IPS-20b (cell line): ENCODE measurements at regions not wholly inside any gene's neighbourhood (a gene's known extent, or its start where the extent isn't known, plus 50 kb on each side); places are given as distances from the start of the nearest gene placed in this dataset.
"Not testable (repeated sequence)": the region's sequence is repeated elsewhere in the genome, so short reads cannot be mapped to it uniquely, and the experiment has no call there.

Experiments used
- H3K27ac ChIP-seq: one replicate; pipeline ENCODE4 v1.5.1; 2013; ENCODE audit warnings: low read length
- H3K27me3 ChIP-seq: 2 replicates; pipeline ENCODE4 v1.6.1; 2013; ENCODE audit warnings: mild to moderate bottlenecking, low read length, inconsistent platforms; ENCODE audit not compliant: insufficient read depth
- H3K36me3 ChIP-seq: 2 replicates; pipeline ENCODE4 v1.6.1; 2013; ENCODE audit warnings: low read depth, mild to moderate bottlenecking, inconsistent platforms, low read length, moderate library complexity; ENCODE audit not compliant: insufficient read depth
- H3K4me1 ChIP-seq: 2 replicates; pipeline ENCODE4 v1.6.1; 2013; ENCODE audit warnings: mild to moderate bottlenecking, control low read depth, inconsistent platforms, low read length, moderate library complexity; ENCODE audit not compliant: insufficient read depth
- H3K4me3 ChIP-seq: 2 replicates; pipeline ENCODE4 v1.5.1; 2013; ENCODE audit warnings: mild to moderate bottlenecking, low read length, inconsistent platforms
- H3K9ac ChIP-seq: 2 replicates; pipeline ENCODE4 v1.6.1; 2013; ENCODE audit warnings: low read depth, mild to moderate bottlenecking, inconsistent platforms, low read length, moderate library complexity
- H3K9me3 ChIP-seq: 2 replicates; pipeline ENCODE4 v1.6.1; 2013; ENCODE audit warnings: mild to moderate bottlenecking, low read depth, low read length, inconsistent platforms; ENCODE audit not compliant: insufficient read depth

GRCh38 chr3:13185737-13186434 is 112.7 kb upstream of the IQSEC1 start:
- Histone ChIP-seq H3K27me3 (no peaks in the 10 kb centered on the region), H3K9ac (no peak overlapping the region), H3K27ac (no peak overlapping the region), H3K4me1 (no peaks in the 10 kb centered on the region), H3K4me3 (no peak overlapping the region), H3K36me3 (no peaks in the 10 kb centered on the region), H3K9me3 (no peaks in the 10 kb centered on the region)

GRCh38 chr3:13179582-13180210 is 106.5 kb upstream of the IQSEC1 start:
- H3K36me3 ChIP-seq, H3K27me3 ChIP-seq, H3K9ac ChIP-seq, H3K27ac ChIP-seq, H3K9me3 ChIP-seq, H3K4me1 ChIP-seq, H3K4me3 ChIP-seq: not testable (repeated sequence)

- Histone ChIP-seq H3K4me3 (no peak overlapping the region), H3K36me3 (no peaks in the 10 kb centered on the region), H3K27me3 (no peaks in the 10 kb centered on the region), H3K4me1 (no peaks in the 10 kb centered on the region), H3K9me3 (0 out of 2 replicates have a peak, but pooled peaks cover 6% of the 10 kb centered on the region), H3K9ac (no peak overlapping the region), H3K27ac (no peak overlapping the region)
Observed at GRCh38 chr3:13179181-13179580, 106.0 kb upstream of the IQSEC1 start.

- no peaks in the 10 kb centered on the region for H3K4me1 ChIP-seq
- H3K27ac ChIP-seq, result no peak overlapping the region
- H3K27me3 ChIP-seq, result no peaks in the 10 kb centered on the region
- no peak overlapping the region for H3K9ac ChIP-seq
- H3K4me3 ChIP-seq, result no peak overlapping the region
- H3K9me3 ChIP-seq, result 0 out of 2 replicates have a peak, but pooled peaks cover 6% of the 10 kb centered on the region
- no peaks in the 10 kb centered on the region for H3K36me3 ChIP-seq
Observed at GRCh38 chr3:13178107-13178506, 104.9 kb upstream of the IQSEC1 start.

DNA sequence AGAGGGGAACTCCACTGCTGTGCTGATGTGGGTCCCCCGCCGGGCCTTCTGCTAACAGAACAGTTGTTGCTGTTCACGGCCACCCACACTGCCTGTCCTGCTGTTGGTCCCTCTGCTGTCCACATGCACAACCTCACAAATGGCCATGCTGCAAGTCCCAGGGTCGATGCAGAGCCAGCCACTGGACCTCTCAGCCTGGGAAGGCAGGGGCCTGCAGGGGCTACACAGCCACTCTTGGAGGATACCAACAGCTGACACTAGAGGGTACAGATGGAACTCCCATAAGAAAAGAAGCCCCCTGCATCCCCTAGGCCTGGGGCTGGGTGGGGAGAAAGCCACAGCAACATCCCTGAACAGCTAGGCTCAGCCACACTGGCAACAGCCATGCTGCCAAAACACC is 104.4 kb upstream of the IQSEC1 start:
- H3K27me3 ChIP-seq, result no peaks in the 10 kb centered on the region
- H3K4me1 ChIP-seq, result no peaks in the 10 kb centered on the region
- H3K9me3 ChIP-seq, result 0 out of 2 replicates have a peak, but pooled peaks cover 6% of the 10 kb centered on the region
- no peak overlapping the region for H3K27ac ChIP-seq
- no peaks in the 10 kb centered on the region for H3K36me3 ChIP-seq
- H3K4me3 ChIP-seq, result no peak overlapping the region
- no peak overlapping the region for H3K9ac ChIP-seq

DNA sequence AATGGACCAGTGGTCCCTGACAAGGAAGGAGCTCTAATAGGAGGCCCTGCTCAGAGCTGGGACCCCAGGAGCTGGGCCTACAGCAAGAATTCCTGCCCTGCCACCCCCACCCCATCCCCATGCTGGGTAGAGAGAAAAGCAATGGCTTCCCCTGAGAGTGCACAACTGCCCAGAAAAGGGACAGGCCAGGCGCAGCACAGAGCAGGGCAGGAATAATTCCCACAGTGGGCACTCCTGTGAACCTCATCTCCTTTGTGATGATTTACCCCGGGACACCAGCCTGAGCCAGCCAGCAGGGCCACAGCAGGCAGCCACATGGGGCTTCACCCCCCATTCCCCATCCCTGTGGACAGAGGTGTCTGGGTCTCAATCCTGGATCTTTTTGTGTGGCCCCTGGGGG is 104.0 kb upstream of the IQSEC1 start:
- no peaks in the 10 kb centered on the region for H3K4me1 ChIP-seq
- H3K27me3 ChIP-seq, result no peaks in the 10 kb centered on the region
- no peaks in the 10 kb centered on the region for H3K36me3 ChIP-seq
- no peak overlapping the region for H3K27ac ChIP-seq
- H3K9me3 ChIP-seq, result 0 out of 2 replicates have a peak, but pooled peaks cover 6% of the 10 kb centered on the region
- no peak overlapping the region for H3K4me3 ChIP-seq
- H3K9ac ChIP-seq, result no peak overlapping the region

DNA sequence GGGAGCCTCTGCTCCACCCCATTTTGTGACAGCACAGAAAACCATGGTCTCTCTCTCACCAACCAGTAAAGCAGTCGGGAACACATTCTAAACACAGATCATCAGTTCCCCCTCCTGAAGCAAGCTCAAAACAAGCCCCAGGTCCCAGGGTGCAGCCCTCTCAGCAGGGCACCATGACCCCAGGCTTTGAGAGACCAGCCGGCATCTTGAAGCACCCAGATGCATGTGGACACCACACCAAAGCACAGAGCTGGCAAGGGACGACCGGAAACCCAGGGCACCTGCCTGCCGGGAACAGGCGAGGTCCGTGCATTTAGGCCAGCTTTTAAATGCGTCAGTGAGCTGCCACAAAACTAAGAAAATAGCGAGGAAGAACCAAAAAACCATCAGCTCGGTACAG is 103.2 kb upstream of the IQSEC1 start:
- no peaks in the 10 kb centered on the region for H3K27me3 ChIP-seq
- H3K36me3 ChIP-seq, result no peaks in the 10 kb centered on the region
- no peak overlapping the region for H3K4me3 ChIP-seq
- 0 out of 2 replicates have a peak, but pooled peaks cover 6% of the 10 kb centered on the region for H3K9me3 ChIP-seq
- H3K4me1 ChIP-seq, result no peaks in the 10 kb centered on the region
- no peak overlapping the region for H3K27ac ChIP-seq
- H3K9ac ChIP-seq, result no peak overlapping the region

DNA sequence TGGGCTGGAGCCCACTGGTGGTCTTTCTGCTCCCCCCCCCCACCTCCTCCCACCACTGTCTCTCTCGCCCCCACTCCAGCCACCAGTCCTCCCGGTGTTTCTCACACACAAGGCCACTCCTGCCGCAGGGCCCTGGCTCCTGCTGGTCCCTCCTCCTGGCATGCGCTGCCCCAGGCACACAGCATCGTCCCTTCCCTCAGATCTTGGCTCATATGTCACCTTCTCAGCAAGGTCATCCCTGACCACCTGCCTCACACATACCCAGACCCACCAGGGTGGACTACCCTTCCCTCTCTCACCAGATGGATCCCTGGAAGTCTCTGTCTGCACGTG is 101.5 kb upstream of the IQSEC1 start:
- H3K36me3 ChIP-seq, result no peaks in the 10 kb centered on the region
- no peaks in the 10 kb centered on the region for H3K4me1 ChIP-seq
- no peak overlapping the region for H3K4me3 ChIP-seq
- no peak overlapping the region for H3K9ac ChIP-seq
- peaks cover 15% of the 10 kb centered on the region; the same call in 1 of the 2 replicates for H3K9me3 ChIP-seq
- no peaks in the 10 kb centered on the region for H3K27me3 ChIP-seq
- H3K27ac ChIP-seq, result no peak overlapping the region

GRCh38 chr3:13174011-13174802 is 101.0 kb upstream of the IQSEC1 start:
- H3K27me3 ChIP-seq, result no peaks in the 10 kb centered on the region
- no peak overlapping the region for H3K9ac ChIP-seq
- H3K4me3 ChIP-seq, result no peak overlapping the region

GRCh38 chr3:13173186-13173585 is 100.0 kb upstream of the IQSEC1 start:
- Histone ChIP-seq H3K4me3 (no peak overlapping the region), H3K9me3 (peaks cover 11% of the 10 kb centered on the region), H3K27ac (no peak overlapping the region), H3K36me3 (no peaks in the 10 kb centered on the region), H3K27me3 (no peaks in the 10 kb centered on the region), H3K4me1 (no peaks in the 10 kb centered on the region), H3K9ac (no peak overlapping the region)

More at GRCh38 chr3:13174011-13174802, 101.0 kb upstream of the IQSEC1 start:
- no peaks in the 10 kb centered on the region for H3K4me1 ChIP-seq
- H3K36me3 ChIP-seq, result no peaks in the 10 kb centered on the region
- H3K27ac ChIP-seq, result no peak overlapping the region
- peaks cover 17% of the 10 kb centered on the region; the same call in 1 of the 2 replicates for H3K9me3 ChIP-seq

GRCh38 chr3:13172644-13173013 is 99.4 kb upstream of the IQSEC1 start:
- H3K4me1 ChIP-seq, result no peaks in the 10 kb centered on the region
- H3K36me3 ChIP-seq, result no peaks in the 10 kb centered on the region
- H3K27ac ChIP-seq, result no peak overlapping the region
- H3K4me3 ChIP-seq, result no peak overlapping the region
- H3K9ac ChIP-seq, result no peak overlapping the region
- no peaks in the 10 kb centered on the region for H3K27me3 ChIP-seq
- peaks cover 11% of the 10 kb centered on the region for H3K9me3 ChIP-seq
